H9 (cell line): ENCODE measurements at regions not wholly inside any gene's neighbourhood (a gene's known extent, or its start where the extent isn't known, plus 50 kb on each side); places are given as distances from the start of the nearest gene placed in this dataset.

Experiments used
- DNase-seq: peaks from one replicate; pipeline ENCODE4 v3.0.0-alpha.2; 2017
- H2AFZ ChIP-seq: one replicate; pipeline ENCODE4 v1.6.1; 2013; ENCODE audit warnings: mild to moderate bottlenecking, low read length, control low read depth, moderate library complexity
- H2AK5ac ChIP-seq: 2 replicates; pipeline ENCODE4 v1.6.1; 2013; ENCODE audit warnings: low read length, control low read depth, mixed read lengths; ENCODE audit not compliant: insufficient read length
- H2BK120ac ChIP-seq: one replicate; pipeline ENCODE4 v1.6.1; 2013; ENCODE audit warnings: low read depth, mild to moderate bottlenecking, low read length, control low read depth, inconsistent platforms; ENCODE audit not compliant: poor library complexity, severe bottlenecking
- H2BK12ac ChIP-seq: 2 replicates; pipeline ENCODE4 v1.6.1; 2013; ENCODE audit warnings: low read length, control low read depth, mixed read lengths, low read depth; ENCODE audit not compliant: insufficient read length
- H2BK15ac ChIP-seq: 2 replicates; pipeline ENCODE4 v1.6.1; 2013; ENCODE audit warnings: low read depth, low read length, control low read depth
- H2BK20ac ChIP-seq: one replicate; pipeline ENCODE4 v1.6.1; 2013; ENCODE audit warnings: low read depth, mild to moderate bottlenecking, low read length, control low read depth, inconsistent platforms; ENCODE audit not compliant: poor library complexity, severe bottlenecking
- H2BK5ac ChIP-seq: 2 replicates; pipeline ENCODE4 v1.6.1; 2013; ENCODE audit warnings: low read length, control low read depth, mixed read lengths; ENCODE audit not compliant: insufficient read length
- H3K14ac ChIP-seq: 2 replicates; pipeline ENCODE4 v1.6.1; 2013; ENCODE audit warnings: low read length, control low read depth; ENCODE audit not compliant: insufficient read depth
- H3K18ac ChIP-seq: 2 replicates; pipeline ENCODE4 v1.6.1; 2013; ENCODE audit warnings: low read depth, mild to moderate bottlenecking, mixed read lengths, low read length, control low read depth; ENCODE audit not compliant: insufficient read length
- H3K23ac ChIP-seq: 2 replicates; pipeline ENCODE4 v1.6.1; 2013; ENCODE audit warnings: low read length, control low read depth, mixed read lengths, low read depth; ENCODE audit not compliant: insufficient read length
- H3K23me2 ChIP-seq: 2 replicates; pipeline ENCODE4 v1.6.1; 2013; ENCODE audit warnings: low read depth, mild to moderate bottlenecking, mixed read lengths, low read length, control low read depth; ENCODE audit not compliant: insufficient read length, poor library complexity, severe bottlenecking
- H3K27ac ChIP-seq: 2 replicates; pipeline ENCODE4 v1.5.1; 2013; ENCODE audit warnings: low read length, control low read depth, mixed read lengths, low read depth; ENCODE audit not compliant: insufficient read length
- H3K27me3 ChIP-seq: 2 replicates; pipeline ENCODE4 v1.6.1; 2013; ENCODE audit warnings: low read length, control low read depth, inconsistent platforms; ENCODE audit not compliant: insufficient read depth
- H3K4ac ChIP-seq: 2 replicates; pipeline ENCODE4 v1.6.1; 2013; ENCODE audit warnings: low read depth, mild to moderate bottlenecking, control low read depth, inconsistent platforms, low read length, moderate library complexity
- H3K4me1 ChIP-seq: 2 replicates; pipeline ENCODE4 v1.6.1; 2013; ENCODE audit warnings: low read length, control low read depth, inconsistent platforms; ENCODE audit not compliant: insufficient read depth
- H3K4me2 ChIP-seq: 2 replicates; pipeline ENCODE4 v1.6.1; 2013; ENCODE audit warnings: low read length, control low read depth, mixed read lengths; ENCODE audit not compliant: insufficient read length, insufficient read depth
- H3K56ac ChIP-seq: 2 replicates; pipeline ENCODE4 v1.6.1; 2013; ENCODE audit warnings: low read depth, mild to moderate bottlenecking, mixed read lengths, low read length, control low read depth; ENCODE audit not compliant: insufficient read length
- H3K79me1 ChIP-seq: 2 replicates; pipeline ENCODE4 v1.6.1; 2013; ENCODE audit warnings: low read depth, mild to moderate bottlenecking, moderate library complexity, low read length, control low read depth, inconsistent platforms; ENCODE audit not compliant: insufficient read depth, poor library complexity, severe bottlenecking
- H3K79me2 ChIP-seq: 2 replicates; pipeline ENCODE4 v1.6.1; 2013; ENCODE audit warnings: low read length, control low read depth, inconsistent platforms; ENCODE audit not compliant: insufficient read depth
- H3K9ac ChIP-seq: 2 replicates; pipeline ENCODE4 v1.6.1; 2013; ENCODE audit warnings: low read length, control low read depth, mixed read lengths; ENCODE audit not compliant: insufficient read length; ENCODE audit errors: extremely low read depth
- H3K9me3 ChIP-seq: one replicate; pipeline ENCODE4 v1.6.1; 2013; ENCODE audit warnings: low read depth, low read length, inconsistent platforms; ENCODE audit not compliant: control insufficient read depth
- H3T11ph ChIP-seq: one replicate; pipeline ENCODE4 v1.6.1; 2013; ENCODE audit warnings: mild to moderate bottlenecking, low read length, control low read depth, inconsistent platforms
- H4K20me1 ChIP-seq: one replicate; pipeline ENCODE4 v1.6.1; 2013; ENCODE audit not compliant: control insufficient read depth, insufficient read length, insufficient read depth
- H4K5ac ChIP-seq: 2 replicates; pipeline ENCODE4 v1.6.1; 2013; ENCODE audit warnings: low read depth, mild to moderate bottlenecking, mixed read lengths, low read length, control low read depth; ENCODE audit not compliant: insufficient read length
- H4K8ac ChIP-seq: replicated peaks from 2 replicates; pipeline ENCODE4 v1.6.1; 2013; ENCODE audit warnings: low read length, control low read depth, mixed read lengths, low read depth; ENCODE audit not compliant: insufficient read length
- H4K91ac ChIP-seq: 2 replicates; pipeline ENCODE4 v1.6.1; 2013; ENCODE audit warnings: low read depth, mild to moderate bottlenecking, moderate library complexity, mixed read lengths, low read length, control low read depth; ENCODE audit not compliant: insufficient read length
- H3K27ac Mint-ChIP-seq, 3 experiments: 2 replicates in 2 of 3; 3 replicates in 1 of 3; pipeline ENCODE4 v1.8.0; 2020 to 2021; ENCODE audit warnings: mixed read lengths in 3 of 3, mild to moderate bottlenecking in 1 of 3, moderate library complexity in 1 of 3
- H3K27me3 Mint-ChIP-seq: 2 replicates; pipeline ENCODE4 v1.8.0; 2021; ENCODE audit warnings: low read depth, mild to moderate bottlenecking, moderate library complexity, mixed read lengths
- H3K36me3 Mint-ChIP-seq, 3 experiments: 2 replicates in 2 of 3; 3 replicates in 1 of 3; pipeline ENCODE4 v1.8.0; 2020 to 2021; ENCODE audit warnings: low read depth in 3 of 3, mixed read lengths in 3 of 3; ENCODE audit not compliant: insufficient read depth in 1 of 3
- H3K4me1 Mint-ChIP-seq, 2 experiments: 2 replicates each; pipeline ENCODE4 v1.8.0; 2020; ENCODE audit warnings: mixed read lengths in 2 of 2
- H3K4me3 Mint-ChIP-seq, 2 experiments: 2 replicates in 1 of 2; 3 replicates in 1 of 2; pipeline ENCODE4 v1.8.0; 2020 to 2021; ENCODE audit warnings: mild to moderate bottlenecking in 2 of 2, mixed read lengths in 2 of 2, moderate library complexity in 1 of 2
- H3K9me3 Mint-ChIP-seq, 2 experiments: 2 replicates in 1 of 2; 3 replicates in 1 of 2; pipeline ENCODE4 v1.8.0; 2020; ENCODE audit warnings: mild to moderate bottlenecking in 2 of 2, mixed read lengths in 2 of 2, moderate library complexity in 1 of 2
- WGBS: extraction: QIAGEN DNeasy Blood & Tissue Kit; methylation state at CpG from one replicate; pipeline ENCODE4 v1.1.7; 2013; ENCODE audit warnings: missing lambda C conversion rate, low lambda C conversion rate, mixed read lengths; ENCODE audit not compliant: insufficient read length; ENCODE audit errors: extremely low coverage; 5-methylcytosine and 5-hydroxymethylcytosine counted together
- TF ChIP-seq, protein P1 (sequence below): fragments of 200-600 bp; sonication (generic); conservative IDR thresholded peaks from 3 replicates; pipeline ENCODE4 v1.8.0; 2021; ENCODE audit warnings: antibody characterized with exemption, mild to moderate bottlenecking

DNA sequence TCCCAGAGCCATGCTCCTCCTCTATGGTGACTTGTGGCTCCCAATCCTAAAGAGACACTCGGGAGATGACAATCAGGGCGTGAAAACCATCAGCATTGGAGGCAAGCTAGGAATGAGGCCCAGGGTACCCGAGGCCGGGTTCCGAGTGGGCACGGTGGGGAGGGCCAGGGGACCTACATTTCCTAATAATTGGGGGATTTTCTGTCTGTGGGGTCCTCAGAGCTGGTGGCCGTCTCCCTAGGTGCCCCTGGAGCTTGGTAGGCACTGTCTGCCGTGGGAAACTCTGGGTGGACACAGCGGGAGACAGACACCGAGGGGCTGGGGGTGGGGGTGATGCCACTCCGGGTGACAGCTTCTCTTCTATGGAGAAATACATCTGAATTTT is 312.5 kb upstream of the TNRC6C start:
- Histone ChIP-seq H3K9me3 (no peaks in the 10 kb centered on the region), H3K14ac (peak overlapping the region; percentile 2; the same call in 1 of the 2 replicates), H3K4ac (no peak overlapping the region), H3K23me2 (no peaks in the 10 kb centered on the region), H2BK5ac (no peak overlapping the region), H3K23ac (no peak overlapping the region), H3T11ph (no peak overlapping the region), H4K91ac (no peak overlapping the region), H3K27ac (no peak overlapping the region), H2BK12ac (no peak overlapping the region), H4K8ac (no peak overlapping the region), H3K4me1 (no peaks in the 10 kb centered on the region), H4K20me1 (no peaks in the 10 kb centered on the region), H3K79me2 (no peaks in the 10 kb centered on the region), H2AK5ac (no peak overlapping the region), H2BK20ac (no peak overlapping the region), H3K18ac (no peak overlapping the region), H3K27me3 (no peaks in the 10 kb centered on the region; the same call in 1 of the 2 replicates), H3K4me2 (no peak overlapping the region), H3K79me1 (no peaks in the 10 kb centered on the region), H3K56ac (no peak overlapping the region), H2AFZ (no peak overlapping the region), H3K9ac (no peak overlapping the region), H2BK15ac (no peak overlapping the region), H4K5ac (no peak overlapping the region), H2BK120ac (no peak overlapping the region)
- no peak for DNase-seq
- Mint-ChIP-seq H3K36me3 (peaks cover 0 to 15% (median 3%) of the 10 kb centered on the region in 3 experiments; a peak in 4 of 7 replicates), H3K4me1 (peaks cover 17 to 21% of the 10 kb centered on the region in 2 experiments), H3K9me3 (peaks cover 22 to 23% of the 10 kb centered on the region in 2 experiments), H3K4me3 (no peak overlapping the region), H3K27me3 (peaks cover 22% of the 10 kb centered on the region), H3K27ac (no peak overlapping the region; a peak in 1 of 7 replicates)
- no CpG with 5 or more reads among the region's 11 CpGs for WGBS
- TF ChIP-seq, protein P1, sequence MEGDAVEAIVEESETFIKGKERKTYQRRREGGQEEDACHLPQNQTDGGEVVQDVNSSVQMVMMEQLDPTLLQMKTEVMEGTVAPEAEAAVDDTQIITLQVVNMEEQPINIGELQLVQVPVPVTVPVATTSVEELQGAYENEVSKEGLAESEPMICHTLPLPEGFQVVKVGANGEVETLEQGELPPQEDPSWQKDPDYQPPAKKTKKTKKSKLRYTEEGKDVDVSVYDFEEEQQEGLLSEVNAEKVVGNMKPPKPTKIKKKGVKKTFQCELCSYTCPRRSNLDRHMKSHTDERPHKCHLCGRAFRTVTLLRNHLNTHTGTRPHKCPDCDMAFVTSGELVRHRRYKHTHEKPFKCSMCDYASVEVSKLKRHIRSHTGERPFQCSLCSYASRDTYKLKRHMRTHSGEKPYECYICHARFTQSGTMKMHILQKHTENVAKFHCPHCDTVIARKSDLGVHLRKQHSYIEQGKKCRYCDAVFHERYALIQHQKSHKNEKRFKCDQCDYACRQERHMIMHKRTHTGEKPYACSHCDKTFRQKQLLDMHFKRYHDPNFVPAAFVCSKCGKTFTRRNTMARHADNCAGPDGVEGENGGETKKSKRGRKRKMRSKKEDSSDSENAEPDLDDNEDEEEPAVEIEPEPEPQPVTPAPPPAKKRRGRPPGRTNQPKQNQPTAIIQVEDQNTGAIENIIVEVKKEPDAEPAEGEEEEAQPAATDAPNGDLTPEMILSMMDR, result no peak
